Fibroblast of pulmonary artery (primary cell): ENCODE measurements at regions not wholly inside any gene's neighbourhood (a gene's known extent, or its start where the extent isn't known, plus 50 kb on each side); places are given as distances from the start of the nearest gene placed in this dataset.

Source experiments
- DNase-seq: peaks from one replicate; pipeline ENCODE4 v3.0.0-alpha.2; 2010; ENCODE audit warnings: low read depth
- H3K4me3 ChIP-seq: replicated peaks from 2 replicates; pipeline ENCODE4 v1.5.1; 2011; ENCODE audit warnings: low read depth, mild to moderate bottlenecking, control low read depth, low read length, moderate library complexity
- TF ChIP-seq, protein P1 (sequence below): IDR thresholded peaks from 2 replicates; pipeline ENCODE4 v1.5.1; 2011; ENCODE audit warnings: mild to moderate bottlenecking, control low read depth, low read length, inconsistent platforms; ENCODE audit errors: missing control alignments

DNA sequence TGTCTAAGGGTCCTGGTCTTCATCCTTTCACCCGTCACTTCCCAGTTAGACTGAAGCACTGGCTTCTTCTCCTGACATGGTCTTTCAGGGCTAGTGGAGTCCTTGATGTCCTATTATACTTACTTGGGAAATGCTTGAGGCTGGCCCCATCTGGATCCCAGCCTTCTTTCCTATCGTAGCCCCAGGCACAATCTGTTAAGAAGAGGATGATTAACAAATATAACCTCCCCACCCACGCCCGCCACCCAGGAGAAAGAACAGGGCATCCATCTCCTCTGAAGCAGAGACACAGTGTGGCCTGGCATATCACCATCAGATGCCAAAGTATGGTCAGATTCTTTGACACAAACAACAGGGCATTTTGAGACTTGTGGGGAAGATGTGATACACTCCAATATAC lies 530.1 kb downstream of the SOX11 start:
- TF ChIP-seq, protein P1, sequence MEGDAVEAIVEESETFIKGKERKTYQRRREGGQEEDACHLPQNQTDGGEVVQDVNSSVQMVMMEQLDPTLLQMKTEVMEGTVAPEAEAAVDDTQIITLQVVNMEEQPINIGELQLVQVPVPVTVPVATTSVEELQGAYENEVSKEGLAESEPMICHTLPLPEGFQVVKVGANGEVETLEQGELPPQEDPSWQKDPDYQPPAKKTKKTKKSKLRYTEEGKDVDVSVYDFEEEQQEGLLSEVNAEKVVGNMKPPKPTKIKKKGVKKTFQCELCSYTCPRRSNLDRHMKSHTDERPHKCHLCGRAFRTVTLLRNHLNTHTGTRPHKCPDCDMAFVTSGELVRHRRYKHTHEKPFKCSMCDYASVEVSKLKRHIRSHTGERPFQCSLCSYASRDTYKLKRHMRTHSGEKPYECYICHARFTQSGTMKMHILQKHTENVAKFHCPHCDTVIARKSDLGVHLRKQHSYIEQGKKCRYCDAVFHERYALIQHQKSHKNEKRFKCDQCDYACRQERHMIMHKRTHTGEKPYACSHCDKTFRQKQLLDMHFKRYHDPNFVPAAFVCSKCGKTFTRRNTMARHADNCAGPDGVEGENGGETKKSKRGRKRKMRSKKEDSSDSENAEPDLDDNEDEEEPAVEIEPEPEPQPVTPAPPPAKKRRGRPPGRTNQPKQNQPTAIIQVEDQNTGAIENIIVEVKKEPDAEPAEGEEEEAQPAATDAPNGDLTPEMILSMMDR: no peak
- DNase-seq: no peak
- no peak overlapping the region for H3K4me3 ChIP-seq

DNA sequence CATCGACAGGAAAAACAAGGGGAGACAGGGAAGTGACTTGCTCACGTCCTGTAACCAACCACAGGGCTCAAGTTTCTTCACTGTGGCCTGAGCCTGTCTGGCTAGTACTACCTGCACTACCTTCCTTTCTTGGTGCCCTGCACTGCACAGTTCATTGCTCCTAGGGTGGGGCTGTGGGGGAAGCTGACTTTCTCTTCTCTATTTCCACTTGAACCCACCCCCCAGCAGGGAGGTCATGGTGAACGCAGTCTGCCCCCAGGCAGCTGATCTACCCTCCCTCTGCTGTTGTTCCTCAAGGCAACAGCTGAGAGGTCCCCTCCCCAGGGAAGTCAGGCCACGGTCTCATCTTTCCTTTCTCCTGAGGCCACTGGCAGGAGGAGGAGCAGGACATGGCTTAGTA lies 532.1 kb downstream of the SOX11 start:
- TF ChIP-seq, protein P1: no peak
- no peak for DNase-seq
- H3K4me3 ChIP-seq: no peak overlapping the region

DNA sequence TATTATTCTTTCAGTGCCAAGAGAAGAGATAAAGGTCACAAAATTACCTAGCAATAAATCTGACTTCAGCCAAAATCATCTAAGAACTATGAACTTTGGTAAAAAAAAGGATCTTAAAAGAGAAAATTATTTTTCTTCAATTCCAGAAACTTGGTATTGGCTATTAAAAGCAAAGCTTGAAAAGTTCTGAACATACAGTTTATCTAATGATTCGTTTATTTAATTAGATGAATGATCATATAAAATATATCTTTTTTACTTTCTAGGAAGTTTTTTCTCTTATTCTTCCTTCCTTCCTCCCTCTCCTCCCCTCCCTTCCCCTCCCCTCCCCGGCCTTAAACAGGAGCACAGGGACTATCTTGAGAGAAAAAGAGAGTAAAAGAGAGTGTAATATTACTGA lies 536.1 kb downstream of the SOX11 start:
- DNase-seq: no peak
- TF ChIP-seq, protein P1: no peak
- no peak overlapping the region for H3K4me3 ChIP-seq

DNA sequence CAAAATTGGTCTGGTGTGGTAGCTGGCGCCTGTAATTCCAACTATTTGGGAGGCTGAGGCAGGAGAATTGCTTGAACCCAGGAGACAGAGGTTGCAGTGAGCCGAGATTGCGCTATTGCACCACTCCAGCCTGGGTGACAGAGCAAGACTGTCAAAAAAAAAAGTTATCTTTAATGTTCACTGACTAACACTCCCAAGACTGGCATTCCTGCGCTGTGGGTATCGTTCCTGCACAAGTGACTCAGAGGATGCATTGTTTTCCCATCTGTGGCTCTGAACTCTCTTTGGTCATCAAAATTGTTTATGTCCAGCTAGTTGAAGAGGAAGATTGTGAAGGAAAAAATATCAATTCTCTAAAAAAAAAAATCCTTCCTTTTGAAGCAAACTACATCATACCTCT lies 539.0 kb downstream of the SOX11 start:
- no peak for DNase-seq
- no peak overlapping the region for H3K4me3 ChIP-seq
- TF ChIP-seq, protein P1: no peak

DNA sequence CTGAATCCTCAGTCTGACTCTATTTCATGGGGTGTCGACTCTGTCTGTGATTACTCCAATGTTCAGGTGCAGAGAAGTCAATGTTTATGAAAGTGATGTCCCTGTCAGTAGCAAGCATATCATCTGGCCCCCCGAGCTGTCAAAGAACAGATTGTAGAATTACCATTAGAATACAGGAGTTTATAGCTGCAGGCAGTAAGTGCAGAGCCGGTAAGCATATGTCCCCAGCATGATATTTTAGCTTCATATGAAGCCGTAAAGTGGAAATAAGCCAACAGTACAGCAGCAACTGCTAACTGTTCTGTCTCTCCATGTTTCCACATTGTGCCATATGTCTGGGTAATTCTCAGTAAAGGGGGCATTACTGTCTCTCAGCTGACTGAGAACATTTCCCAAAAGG lies 541.8 kb downstream of the SOX11 start:
- TF ChIP-seq, protein P1: no peak
- H3K4me3 ChIP-seq: no peak overlapping the region
- no peak for DNase-seq

DNA sequence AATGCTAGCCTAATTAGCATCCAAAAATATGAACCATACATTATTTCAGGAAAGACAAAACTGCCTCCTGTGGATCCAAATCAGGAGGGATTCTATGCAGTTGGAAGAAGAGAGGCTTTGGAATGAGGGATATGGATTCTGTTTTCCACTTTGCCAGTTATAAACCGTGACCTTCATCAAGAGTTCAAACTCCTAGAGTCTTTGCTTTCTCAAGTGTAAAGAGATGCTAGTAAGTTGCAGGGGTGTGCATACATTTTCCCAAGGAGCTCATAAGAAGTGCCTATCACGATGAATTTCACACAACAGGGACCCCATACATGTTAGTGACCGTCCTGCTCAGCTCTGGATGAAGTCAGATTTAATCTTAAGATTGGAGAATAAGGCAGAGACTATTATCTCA lies 542.5 kb downstream of the SOX11 start:
- TF ChIP-seq, protein P1: no peak
- DNase-seq: no peak
- no peak overlapping the region for H3K4me3 ChIP-seq

DNA sequence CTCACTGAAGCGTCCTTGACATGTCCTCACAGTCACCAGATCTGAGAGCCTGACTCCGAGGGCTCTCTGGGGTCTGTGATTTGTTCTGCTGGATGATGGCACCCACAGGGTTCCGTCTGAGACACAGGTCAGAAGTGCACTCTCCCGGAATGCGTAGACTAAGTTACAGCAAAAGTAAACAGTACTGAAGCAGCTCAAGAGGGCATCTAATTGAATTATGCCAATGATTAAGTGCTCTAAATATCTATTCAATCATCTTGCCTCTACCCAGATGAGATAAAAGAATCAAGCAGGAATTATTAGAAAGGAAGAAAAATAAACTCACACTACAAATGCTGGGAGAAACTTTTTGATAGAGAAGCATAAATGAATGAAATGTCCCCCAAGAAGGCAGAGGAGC lies 544.1 kb downstream of the SOX11 start:
- H3K4me3 ChIP-seq: no peak overlapping the region
- TF ChIP-seq, protein P1: no peak

More for the DNA sequence above, 544.1 kb downstream of the SOX11 start:
- no peak for DNase-seq
